Fibroblast of skin of left biceps (primary cell): ENCODE measurements at regions not wholly inside any gene's neighbourhood (a gene's known extent, or its start where the extent isn't known, plus 50 kb on each side); places are given as distances from the start of the nearest gene placed in this dataset.

Source experiments
- DNase-seq, 2 experiments: peaks; one replicate each; pipeline ENCODE4 v3.0.0-alpha.2; 2013; ENCODE audit warnings: low read depth in 2 of 2

DNA sequence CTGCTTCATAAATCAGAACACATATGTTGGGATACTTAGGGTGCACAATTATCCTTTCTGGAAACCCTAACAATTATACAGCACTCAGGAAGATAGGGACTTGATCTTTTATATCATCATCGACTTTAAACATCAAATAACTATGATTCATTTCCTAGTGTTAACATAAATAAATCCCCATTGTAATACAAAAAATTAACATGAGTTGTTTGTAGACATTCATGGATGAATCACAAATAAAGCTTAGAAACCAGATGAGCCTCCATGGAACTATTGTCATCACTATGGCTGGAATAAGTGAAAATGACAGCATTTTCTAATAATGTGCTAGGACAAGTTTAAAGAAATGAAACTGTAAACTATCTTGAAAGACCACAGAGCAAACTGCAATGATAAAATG is 821.7 kb downstream of the GATA3 start:
- no peak for DNase-seq

DNA sequence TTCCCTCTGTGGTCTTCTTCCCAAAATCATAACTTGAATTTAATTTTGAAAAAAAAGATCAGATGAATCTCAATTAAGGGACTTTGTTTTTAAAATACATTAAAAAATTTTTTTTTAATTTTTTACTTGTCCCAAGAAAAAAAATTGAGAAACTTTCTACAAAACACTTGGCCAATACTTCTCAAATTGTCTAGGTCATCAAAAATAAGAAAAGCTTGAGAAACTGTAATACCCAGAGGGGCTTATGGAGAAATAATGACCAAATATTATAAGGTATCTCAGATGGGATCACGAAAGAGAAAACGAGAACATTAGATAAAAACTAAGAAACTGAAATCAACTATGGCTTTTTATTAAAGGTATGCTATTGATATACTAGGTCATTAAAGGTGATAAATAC is 835.0 kb downstream of the GATA3 start:
- no peak for DNase-seq

DNA sequence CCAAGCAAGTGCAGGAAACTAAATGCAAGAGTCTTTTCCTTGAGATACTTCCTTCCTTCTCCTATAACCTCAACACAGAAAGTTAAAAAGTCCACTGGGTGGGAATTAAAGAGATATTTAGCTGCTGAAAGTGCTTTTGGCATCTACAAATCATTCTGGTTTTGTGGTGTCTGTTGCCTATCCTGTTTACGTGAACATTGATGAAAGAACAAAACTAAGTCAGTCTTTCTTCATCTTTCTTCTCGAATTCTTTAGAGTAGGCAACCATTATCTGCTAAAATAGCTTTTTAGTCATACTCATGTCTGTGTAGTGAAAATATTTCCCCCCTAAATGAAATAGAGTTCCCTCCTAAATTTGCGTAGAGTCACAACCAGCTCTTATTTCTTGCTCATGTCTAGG is 838.6 kb downstream of the GATA3 start:
- DNase-seq = no peak

DNA sequence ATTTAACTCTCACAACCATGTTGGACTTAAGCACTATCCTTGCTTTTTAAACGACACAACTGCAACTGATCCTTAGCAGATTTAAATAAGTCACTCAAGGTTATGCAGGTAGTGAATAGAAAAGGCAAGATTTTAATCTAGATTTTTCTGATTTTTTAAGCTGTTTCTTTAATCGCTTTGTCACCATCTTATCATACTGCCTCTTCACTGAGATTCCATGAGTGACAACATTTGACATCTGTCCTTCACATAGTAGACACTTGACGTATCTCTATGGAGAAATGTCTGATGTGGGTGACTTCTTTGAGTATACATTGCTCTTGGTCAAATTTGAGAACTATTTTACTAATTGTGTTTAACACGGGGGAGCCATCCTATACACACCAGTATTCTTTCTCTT is 839.7 kb downstream of the GATA3 start:
- DNase-seq = no peak

DNA sequence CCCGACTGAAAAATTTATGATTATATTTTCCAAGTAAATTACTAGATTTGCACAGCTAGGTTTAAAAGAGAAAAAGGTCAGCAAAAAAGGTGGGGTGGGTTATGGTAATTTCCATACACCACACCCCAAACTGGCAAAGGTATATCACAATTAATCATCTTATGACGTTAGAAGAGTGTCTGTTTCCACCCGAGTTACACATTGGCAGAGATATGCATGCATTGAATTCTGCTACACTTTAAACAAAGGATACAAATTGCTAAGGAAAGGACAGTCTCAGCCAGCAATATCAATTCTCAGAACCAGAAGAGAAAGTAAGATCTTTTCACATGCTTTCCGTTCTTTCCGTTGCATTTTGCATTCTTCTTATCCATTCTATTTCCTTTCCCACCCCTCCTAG is 843.3 kb downstream of the GATA3 start:
- DNase-seq = no peak

DNA sequence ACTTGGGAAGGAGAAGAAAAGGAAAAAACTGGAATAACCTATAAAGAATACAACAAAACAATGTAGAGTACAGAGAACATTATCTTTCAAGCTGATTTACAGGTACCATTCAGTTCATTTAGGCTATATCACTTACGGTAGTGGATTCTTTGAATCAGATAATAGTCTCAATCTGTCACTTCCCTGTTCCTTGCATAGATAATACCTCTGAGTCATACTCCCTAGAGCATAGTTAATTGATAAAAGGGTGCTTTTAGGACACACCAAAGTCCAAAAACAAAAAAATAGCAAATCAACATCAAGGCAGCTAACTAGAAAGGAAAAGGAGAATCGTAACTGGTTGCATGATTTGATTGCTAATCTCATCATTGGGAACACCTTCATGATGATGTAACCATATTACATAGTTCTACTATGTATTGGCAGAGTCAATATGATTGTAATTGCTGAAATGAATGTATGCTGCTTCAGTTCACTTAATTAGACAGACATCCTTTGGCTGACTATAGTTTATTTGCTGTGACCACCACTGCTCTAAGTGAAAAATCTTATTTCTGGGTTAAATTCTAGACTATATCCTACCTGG is 844.4 kb downstream of the GATA3 start:
- no peak for DNase-seq

DNA sequence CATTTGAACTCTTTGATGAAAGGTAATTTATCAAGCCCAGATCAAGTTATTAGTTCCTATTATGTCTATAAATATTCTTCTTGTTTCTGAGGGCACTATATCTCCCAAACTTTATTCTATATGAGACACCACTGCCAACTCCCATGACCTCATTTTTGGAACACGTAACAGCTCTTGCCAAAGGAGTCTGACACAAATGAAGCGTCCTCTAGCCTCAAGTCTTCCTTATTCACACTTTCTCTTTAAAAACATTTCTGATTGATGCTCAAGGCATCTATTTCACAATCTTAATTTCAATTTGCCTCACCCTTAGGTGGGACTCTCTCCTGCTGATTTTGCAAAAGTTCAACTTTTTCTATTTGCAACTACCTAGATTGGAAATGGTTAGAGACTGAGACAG is 848.4 kb downstream of the GATA3 start:
- no peak for DNase-seq

DNA sequence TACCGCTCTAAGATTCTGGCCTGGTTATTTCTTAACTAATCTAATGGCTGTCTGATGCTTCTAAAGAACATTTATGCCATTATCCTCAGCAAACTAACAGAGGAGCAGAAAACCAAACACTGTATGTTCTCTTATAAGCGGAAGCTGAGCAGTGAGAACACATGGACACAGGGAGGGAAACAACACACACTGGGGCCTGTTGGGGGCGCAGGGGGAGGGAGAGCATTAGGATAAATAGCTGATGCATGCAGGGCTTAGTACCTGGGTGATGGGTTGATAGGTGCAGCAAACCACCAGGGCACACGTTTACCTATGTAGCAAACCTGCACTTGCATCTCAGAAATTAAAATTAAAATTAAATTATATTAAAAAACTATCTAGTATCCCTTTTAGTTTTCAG is 853.5 kb downstream of the GATA3 start:
- DNase-seq = no peak

DNA sequence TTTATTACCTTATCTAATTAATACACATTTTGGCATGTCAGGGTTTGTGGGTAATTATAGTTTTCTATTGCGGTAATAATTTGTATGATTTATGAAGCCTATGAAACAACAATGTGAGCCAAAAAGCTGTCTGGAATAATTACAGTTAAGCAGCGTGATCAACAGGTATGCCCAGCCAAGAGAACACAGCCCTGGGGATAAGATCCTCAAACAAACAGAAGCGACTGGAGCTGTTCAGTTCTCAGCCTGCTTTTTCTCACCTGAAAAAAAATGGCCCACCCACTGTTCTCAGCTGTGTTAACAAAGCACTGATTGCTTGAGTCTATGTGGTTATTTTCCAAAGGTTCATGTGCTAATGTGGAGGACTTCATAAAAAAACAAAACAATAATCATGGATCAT is 855.8 kb downstream of the GATA3 start:
- no peak for DNase-seq

DNA sequence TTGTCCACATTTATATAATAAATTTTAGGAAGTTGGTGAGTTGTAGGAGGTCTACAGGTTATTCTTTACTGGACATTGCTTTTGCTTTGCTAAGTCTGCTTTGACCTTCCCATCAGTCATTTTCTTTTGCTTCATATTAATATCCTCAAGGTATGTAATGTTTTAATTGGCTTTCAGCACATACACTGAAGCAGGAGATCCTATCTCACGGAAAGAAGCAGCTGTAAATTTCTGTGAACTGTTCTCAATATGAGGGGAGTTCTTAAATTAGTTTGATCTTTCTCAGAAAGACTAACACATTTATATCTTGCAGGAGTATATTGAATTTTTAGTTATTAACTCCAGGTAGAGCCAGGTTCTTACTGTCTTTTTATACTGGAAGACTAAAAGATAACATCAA is 856.5 kb downstream of the GATA3 start:
- DNase-seq = no peak

DNA sequence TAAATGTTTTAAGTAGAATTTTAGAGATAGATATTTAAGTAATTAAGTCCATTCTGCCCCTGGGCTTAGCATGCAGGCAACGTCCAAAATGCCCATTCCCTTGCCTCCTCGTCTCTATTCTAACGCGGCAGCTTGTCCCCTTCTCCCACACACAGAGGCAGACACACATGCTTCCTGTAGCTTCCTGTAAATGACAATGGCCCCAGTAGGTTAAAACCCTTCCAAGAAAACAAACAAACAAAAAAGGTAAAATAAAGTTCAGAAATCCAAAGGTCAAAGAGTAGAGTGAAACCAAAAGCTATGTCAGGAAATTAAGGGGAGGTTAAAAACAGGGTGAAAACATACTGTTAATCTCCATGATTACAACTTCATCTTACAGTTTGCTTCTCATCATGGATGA is 857.6 kb downstream of the GATA3 start:
- DNase-seq = no peak

DNA sequence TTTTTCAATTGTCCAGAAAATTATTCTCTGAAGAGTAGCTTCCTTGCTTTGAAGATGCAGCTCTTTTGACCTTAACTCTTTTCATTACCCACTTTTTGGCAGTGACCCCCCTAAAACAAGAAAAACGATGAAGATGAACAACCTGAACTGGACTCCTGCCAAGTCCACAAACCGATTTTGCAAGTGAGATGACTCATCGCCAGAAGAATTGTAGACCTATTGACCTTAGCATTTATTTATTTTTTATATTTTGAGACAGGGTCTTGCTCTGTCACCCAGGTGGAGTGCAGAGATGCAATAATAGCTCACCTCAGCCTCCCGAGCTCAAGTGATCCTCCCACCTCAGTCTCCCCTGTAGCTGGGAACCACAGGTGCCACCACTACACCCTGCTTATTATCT is 859.2 kb downstream of the GATA3 start:
- no peak for DNase-seq

DNA sequence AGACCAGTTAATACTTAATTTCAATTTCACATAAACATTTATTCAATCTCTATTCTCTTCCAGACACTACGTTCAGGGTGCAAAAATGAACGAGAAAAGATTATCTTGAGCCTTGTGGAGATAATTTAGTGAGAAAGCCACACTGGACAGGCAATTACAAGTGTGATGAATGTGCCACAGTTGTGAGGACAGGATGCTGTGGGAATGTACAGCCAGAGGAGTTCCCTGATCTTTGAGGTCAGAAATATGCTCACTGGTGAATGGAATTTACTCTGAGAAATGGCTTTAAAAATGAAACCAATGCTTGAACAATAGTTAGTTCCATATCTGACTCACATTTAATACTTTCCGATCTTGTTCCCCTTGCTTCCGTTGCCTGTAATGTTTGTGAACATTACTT is 864.8 kb downstream of the GATA3 start:
- no peak for DNase-seq

DNA sequence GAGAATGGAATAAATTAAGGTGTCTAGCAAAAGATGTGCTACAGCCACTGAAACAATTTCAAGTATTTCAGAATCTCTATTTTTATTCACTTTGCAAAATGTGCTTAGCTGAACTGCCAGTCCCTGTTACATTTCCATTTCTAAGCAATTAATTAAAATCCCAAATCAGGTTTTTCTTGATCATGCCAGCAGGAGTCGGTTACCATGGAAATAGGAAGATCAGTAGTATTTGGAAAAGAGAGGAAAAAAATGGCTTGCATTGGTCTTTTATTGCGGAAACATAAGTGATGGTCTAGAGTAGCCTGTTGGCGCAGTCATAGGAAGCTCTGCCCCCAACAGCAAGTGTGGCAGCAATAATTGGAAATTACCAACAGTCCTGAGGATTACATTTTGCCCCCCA is 867.1 kb downstream of the GATA3 start:
- DNase-seq = no peak

DNA sequence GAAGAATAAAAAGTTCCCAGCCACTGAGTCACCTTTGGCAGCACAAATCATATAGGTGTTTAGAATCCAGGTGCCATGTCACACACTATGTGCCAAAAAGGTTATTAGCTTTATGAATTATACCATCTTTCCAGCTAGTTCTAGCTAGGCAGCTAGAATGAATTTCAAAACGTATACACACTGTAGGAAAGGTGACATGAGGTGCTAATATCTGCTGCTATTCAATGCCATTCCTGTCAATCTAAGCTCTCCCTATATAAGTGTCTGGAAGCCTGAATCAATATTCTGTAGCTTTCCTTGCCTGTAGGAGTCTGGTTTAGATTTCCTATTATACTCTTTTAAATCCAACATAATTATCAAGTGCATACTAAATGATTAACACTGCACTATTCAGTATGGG is 868.6 kb downstream of the GATA3 start:
- DNase-seq = no peak

DNA sequence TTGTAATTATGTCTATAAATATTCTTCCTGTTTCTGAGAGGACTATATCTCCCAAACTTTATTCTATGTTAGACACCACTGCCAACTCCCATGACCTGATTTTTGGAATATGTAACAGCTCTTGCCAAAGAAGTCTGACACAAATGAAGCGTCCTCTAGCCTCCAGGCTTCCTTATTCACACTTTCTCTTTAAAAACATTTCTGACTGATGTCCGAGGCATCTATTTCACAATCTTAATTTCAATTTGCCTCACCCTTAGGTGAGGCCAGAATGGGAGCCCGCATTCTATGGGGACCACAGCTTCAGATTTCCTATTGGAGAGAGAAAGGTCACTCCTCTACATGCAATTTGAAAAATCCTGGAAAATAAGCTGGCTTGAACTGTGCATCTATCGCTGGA is 873.2 kb downstream of the GATA3 start:
- DNase-seq = no peak

DNA sequence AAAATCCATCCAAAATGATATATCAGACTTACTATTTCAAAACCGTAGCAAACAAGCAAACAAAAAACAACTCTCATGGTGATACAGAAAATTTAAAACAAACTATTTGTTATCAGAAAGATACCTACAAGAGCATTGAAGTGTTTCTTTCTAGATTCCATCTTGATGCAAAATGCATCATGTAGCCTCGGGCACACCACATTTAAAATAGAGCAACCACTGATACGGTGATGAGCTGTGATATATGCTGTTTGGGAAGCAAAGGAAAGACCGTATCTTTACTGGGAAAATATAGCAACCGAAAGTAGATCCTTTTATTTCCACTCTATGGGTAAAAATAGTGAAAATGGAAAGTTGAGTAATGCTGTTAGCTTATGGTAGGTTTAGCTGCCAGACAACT is 892.0 kb downstream of the GATA3 start:
- no peak for DNase-seq

DNA sequence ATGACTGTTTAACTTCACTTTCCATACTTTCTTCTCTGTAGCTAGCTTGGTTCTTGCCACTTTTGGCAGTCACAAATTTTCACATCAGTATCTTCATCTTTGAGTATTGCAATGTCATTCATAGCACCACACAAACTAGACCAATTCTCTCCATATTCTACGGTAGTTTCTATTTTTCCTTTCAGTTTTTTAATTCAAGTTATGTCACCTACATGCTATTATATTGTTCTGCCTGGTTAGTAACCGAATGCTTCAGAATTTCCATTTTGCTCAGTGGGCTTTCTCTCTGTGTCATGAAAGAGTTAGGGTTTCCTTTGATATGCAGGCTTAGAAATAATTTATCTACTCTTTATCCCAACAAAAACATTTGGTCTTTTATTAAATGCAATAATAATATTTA is 896.5 kb downstream of the GATA3 start:
- DNase-seq = no peak

DNA sequence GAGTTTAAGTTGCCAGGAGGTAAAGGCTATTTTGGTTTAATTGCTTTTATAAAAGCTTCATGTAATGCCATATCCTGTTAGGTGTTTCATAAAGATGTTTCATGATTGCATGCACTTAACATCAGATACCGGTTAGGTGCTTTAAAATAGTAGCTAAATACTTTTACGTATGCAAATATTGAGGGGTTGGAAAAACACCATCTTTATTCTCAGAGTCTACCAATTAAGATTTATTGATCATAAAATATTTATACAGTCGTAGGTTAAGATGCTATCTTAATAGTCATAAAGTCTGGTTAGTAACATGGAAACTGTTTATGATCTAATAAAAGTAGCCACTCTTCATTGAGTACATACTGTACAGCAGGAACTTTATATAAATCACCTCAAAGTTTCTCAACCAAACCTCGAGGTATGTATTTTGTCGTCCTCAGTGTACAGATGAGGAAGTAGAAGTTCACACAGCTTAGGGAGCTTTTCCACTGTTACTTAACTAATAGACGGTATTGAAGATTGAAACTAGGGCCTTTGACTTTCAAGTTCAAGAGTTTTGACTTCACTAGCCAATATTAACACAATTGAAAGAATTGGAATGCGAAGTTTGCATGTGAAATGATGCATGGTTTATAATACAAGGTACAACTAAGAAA is 897.1 kb downstream of the GATA3 start:
- no peak for DNase-seq

DNA sequence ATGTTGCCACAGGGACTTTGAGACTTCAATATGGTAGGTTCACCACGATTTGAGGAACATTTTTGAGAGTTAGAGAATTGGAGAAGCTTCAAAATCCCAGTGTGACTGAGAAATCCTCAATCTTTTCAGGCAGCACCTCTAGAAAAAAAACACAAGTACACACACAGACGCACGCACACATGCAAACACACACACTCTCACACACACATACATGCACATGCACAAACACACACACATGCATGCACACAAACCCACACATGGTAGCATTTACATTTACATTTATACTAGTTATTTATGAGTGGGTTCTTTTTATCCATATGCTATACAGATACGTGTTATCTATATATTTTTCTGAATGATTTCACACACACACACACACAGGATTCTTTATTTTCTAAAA is 901.9 kb downstream of the GATA3 start:
- no peak for DNase-seq

DNA sequence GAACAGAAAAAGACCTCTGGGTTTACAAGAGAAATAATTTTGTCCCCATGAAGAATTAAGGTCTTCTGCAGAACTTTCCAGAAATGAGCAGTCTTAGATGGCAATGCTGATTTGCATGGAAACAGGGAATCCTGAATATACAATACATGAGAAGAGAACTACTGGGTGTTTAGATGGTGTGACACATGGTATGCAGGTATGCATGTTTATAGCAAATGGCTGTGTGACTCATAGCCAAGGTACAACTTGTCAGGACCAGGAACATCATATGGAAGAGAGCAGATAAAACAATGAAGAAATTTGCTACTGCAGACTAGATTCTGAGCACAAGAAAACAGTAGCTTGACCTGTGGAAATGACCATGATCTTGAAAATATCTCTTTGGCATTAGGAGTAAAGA is 907.8 kb downstream of the GATA3 start:
- DNase-seq = no peak

DNA sequence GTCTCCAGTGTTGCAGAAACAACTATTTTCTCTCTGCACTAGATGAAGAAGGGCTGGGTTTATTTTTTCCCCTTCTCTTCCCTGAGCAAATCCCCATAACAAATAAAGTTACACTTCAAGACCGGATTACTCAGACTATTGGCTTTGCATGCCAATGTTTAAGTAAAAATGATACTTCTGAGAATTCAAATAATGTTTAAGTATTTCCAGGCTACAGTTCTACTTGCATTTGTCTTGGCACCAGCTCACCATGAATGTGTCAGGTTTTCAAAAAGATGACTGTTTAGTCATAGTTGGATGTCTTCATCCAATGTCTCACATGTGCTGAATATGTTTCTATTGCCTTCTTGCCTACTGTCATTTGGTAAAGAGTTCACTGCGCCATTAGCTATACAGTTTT is 912.6 kb downstream of the GATA3 start:
- DNase-seq = no peak

DNA sequence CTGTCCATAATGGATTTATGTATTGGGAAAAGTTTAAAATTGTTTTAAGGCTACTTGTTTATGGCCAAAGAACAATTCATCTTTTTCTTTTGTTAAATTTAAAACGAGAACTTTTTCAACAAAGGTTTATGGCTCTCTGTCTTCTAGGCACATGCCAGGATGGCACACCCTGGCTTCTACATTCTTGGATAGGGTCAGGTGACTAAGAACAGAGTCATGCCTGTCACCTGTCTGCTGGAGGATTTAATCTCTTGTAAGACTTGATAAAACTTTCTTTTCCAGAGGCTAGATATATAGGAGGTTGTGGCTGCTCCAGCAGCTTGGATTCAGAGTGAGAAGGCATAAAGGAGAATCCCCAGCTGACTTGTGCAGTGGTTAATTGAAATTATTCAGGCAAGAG is 915.4 kb downstream of the GATA3 start:
- DNase-seq = no peak

DNA sequence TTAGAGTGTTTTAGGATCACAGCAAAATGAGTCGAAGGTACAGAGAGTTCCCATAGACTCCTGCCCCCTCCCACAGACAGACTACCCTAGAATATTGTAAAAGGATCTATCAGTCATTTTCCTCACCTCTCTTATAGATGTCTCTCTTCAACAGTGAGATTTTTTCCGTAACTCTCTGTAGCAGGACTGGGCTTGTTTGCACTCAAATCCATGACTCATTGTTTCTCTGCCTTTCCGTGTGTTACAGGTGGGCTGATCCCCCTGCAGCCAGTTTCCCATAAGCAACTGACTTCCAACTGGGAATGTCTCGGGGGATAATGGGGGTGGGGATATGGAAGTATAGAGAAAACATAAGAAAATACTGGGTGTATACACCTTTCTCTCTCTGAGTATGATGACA is 921.0 kb downstream of the GATA3 start:
- DNase-seq = no peak
